ENCODE measurements at regions not wholly inside any gene's neighbourhood (a gene's known extent, or its start where the extent isn't known, plus 50 kb on each side); places are given as distances from the start of the nearest gene placed in this dataset.
"Not testable (repeated sequence)": the region's sequence is repeated elsewhere in the genome, so short reads cannot be mapped to it uniquely, and the experiment has no call there.

- not testable (repeated sequence) for DNase-seq (ENCODE audit: low read depth)
These were observed 53.1 kb upstream of the HUNK start for GRCh38 chr21:31819692-31820091.

GRCh38 chr21:31814356-31814755 lies 58.5 kb upstream of the HUNK start:
- not testable (repeated sequence) for DNase-seq (ENCODE audit: low read depth)

- no peak for DNase-seq (ENCODE audit: low read depth)
These were observed 59.0 kb upstream of the HUNK start for GRCh38 chr21:31813862-31814261.

- no peak for DNase-seq (ENCODE audit: low read depth)
These were observed 68.8 kb upstream of the HUNK start for GRCh38 chr21:31804008-31804394.

- DNase-seq (ENCODE audit: low read depth): no peak
These were observed 69.5 kb upstream of the HUNK start for GRCh38 chr21:31803039-31804007.

GRCh38 chr21:31802331-31802730 lies 70.4 kb upstream of the SCAF4 start:
- DNase-seq (ENCODE audit: low read depth): no peak

- no peak for DNase-seq (ENCODE audit: low read depth)
These were observed 69.8 kb upstream of the SCAF4 start for GRCh38 chr21:31801551-31802219.

GRCh38 chr21:31798842-31799704 lies 67.2 kb upstream of the SCAF4 start:
- DNase-seq (ENCODE audit: low read depth): no peak

- DNase-seq (ENCODE audit: low read depth): peak; percentile 15
These were observed 64.1 kb upstream of the SCAF4 start for GRCh38 chr21:31795992-31796391.

GRCh38 chr21:31790420-31790819 lies 58.5 kb upstream of the SCAF4 start:
- not testable (repeated sequence) for DNase-seq (ENCODE audit: low read depth)

- DNase-seq (ENCODE audit: low read depth): no peak
These were observed 56.7 kb upstream of the SCAF4 start for GRCh38 chr21:31788581-31788980.

GRCh38 chr21:31787691-31788090 lies 55.8 kb upstream of the SCAF4 start:
- DNase-seq (ENCODE audit: low read depth): not testable (repeated sequence)

GRCh38 chr21:31786164-31786920 lies 54.4 kb upstream of the SCAF4 start:
- DNase-seq (ENCODE audit: low read depth): no peak

GRCh38 chr21:31785237-31786163 lies 53.6 kb upstream of the SCAF4 start:
- DNase-seq (ENCODE audit: low read depth): peak; percentile 56

- peak; percentile 49 for DNase-seq (ENCODE audit: low read depth)
These were observed 49.8 kb upstream of the SCAF4 start for GRCh38 chr21:31781737-31782136.
